Mesenchymal stem cell (in vitro differentiated cells and primary cell): ENCODE measurements at regions not wholly inside any gene's neighbourhood (a gene's known extent, or its start where the extent isn't known, plus 50 kb on each side); places are given as distances from the start of the nearest gene placed in this dataset.

ENCODE experiments used
- DNase-seq: peaks from one replicate; pipeline ENCODE4 v3.0.0-alpha.2; 2013
- H2AFZ ChIP-seq: one replicate; pipeline ENCODE4 v1.6.1; 2013; ENCODE audit warnings: low read depth, mild to moderate bottlenecking, control low read depth, inconsistent platforms, low read length, moderate library complexity
- H2AK5ac ChIP-seq: 2 replicates; pipeline ENCODE4 v1.6.1; 2013; ENCODE audit warnings: low read length, moderate library complexity, mild to moderate bottlenecking, inconsistent platforms; ENCODE audit not compliant: severe bottlenecking
- H2BK120ac ChIP-seq: one replicate; pipeline ENCODE4 v1.6.1; 2013; ENCODE audit warnings: low read depth, mild to moderate bottlenecking, inconsistent platforms, low read length, moderate library complexity
- H2BK12ac ChIP-seq, 2 experiments: one replicate each; pipeline ENCODE4 v1.6.1; 2013; ENCODE audit warnings: inconsistent platforms in 2 of 2, low read length in 2 of 2, mild to moderate bottlenecking in 2 of 2, moderate library complexity in 2 of 2, control low read depth in 1 of 2
- H2BK15ac ChIP-seq: one replicate; pipeline ENCODE4 v1.6.1; 2013; ENCODE audit warnings: mild to moderate bottlenecking, low read depth, inconsistent platforms; ENCODE audit not compliant: poor library complexity, severe bottlenecking
- H2BK5ac ChIP-seq: 2 replicates; pipeline ENCODE4 v1.6.1; 2013; ENCODE audit warnings: low read depth, mild to moderate bottlenecking, low read length, control low read depth, inconsistent platforms; ENCODE audit not compliant: poor library complexity, severe bottlenecking
- H3K14ac ChIP-seq, 2 experiments: one replicate each; pipeline ENCODE4 v1.6.1; 2013; ENCODE audit warnings: inconsistent platforms in 2 of 2, low read length in 2 of 2, control low read depth in 1 of 2, mild to moderate bottlenecking in 1 of 2, moderate library complexity in 1 of 2
- H3K18ac ChIP-seq, 2 experiments: one replicate each; pipeline ENCODE4 v1.6.1; 2013; ENCODE audit warnings: inconsistent platforms in 2 of 2, low read length in 2 of 2, control low read depth in 1 of 2, low read depth in 1 of 2, mild to moderate bottlenecking in 1 of 2
- H3K23ac ChIP-seq, 2 experiments: one replicate each; pipeline ENCODE4 v1.6.1; 2013; ENCODE audit warnings: inconsistent platforms in 2 of 2, low read length in 2 of 2, mild to moderate bottlenecking in 2 of 2, moderate library complexity in 2 of 2, control low read depth in 1 of 2
- H3K27ac ChIP-seq: 2 replicates; pipeline ENCODE4 v1.5.1; 2013; ENCODE audit warnings: mild to moderate bottlenecking, moderate library complexity, low read length, control low read depth, inconsistent platforms; ENCODE audit not compliant: poor library complexity, severe bottlenecking
- H3K27me3 ChIP-seq, 2 experiments: 2 replicates each; pipeline versions ENCODE4 v1.6.1 to v1.7.0; 2013; ENCODE audit warnings: low read length in 2 of 2, mild to moderate bottlenecking in 2 of 2, moderate library complexity in 2 of 2, control low read depth in 1 of 2, inconsistent platforms in 1 of 2; ENCODE audit not compliant: control insufficient read depth in 1 of 2, insufficient read depth in 1 of 2
- H3K36me3 ChIP-seq, 2 experiments: 2 replicates each; pipeline versions ENCODE4 v1.6.1 to v1.7.0; 2013; ENCODE audit warnings: low read length in 2 of 2, control low read depth in 1 of 2, inconsistent platforms in 1 of 2, low read depth in 1 of 2, mild to moderate bottlenecking in 1 of 2; ENCODE audit not compliant: insufficient read depth in 2 of 2, control insufficient read depth in 1 of 2
- H3K4ac ChIP-seq, 2 experiments: one replicate each; pipeline ENCODE4 v1.6.1; 2013; ENCODE audit warnings: inconsistent platforms in 2 of 2, low read length in 2 of 2, mild to moderate bottlenecking in 2 of 2, moderate library complexity in 2 of 2, control low read depth in 1 of 2, low read depth in 1 of 2
- H3K4me1 ChIP-seq: 2 replicates; pipeline ENCODE4 v1.6.1; 2013; ENCODE audit warnings: low read depth, low read length, control low read depth; ENCODE audit not compliant: control insufficient read depth, insufficient read depth
- H3K4me2 ChIP-seq: 2 replicates; pipeline ENCODE4 v1.6.1; 2013; ENCODE audit warnings: low read length, mild to moderate bottlenecking, inconsistent platforms; ENCODE audit not compliant: poor library complexity, severe bottlenecking
- H3K4me3 ChIP-seq, 2 experiments: 2 replicates each; pipeline versions ENCODE4 v1.5.1 to v1.7.0; 2013; ENCODE audit warnings: low read length in 2 of 2, mild to moderate bottlenecking in 2 of 2, control low read depth in 1 of 2, low read depth in 1 of 2; ENCODE audit not compliant: insufficient read depth in 1 of 2
- H3K79me1 ChIP-seq: replicated peaks from 2 replicates; pipeline ENCODE4 v1.6.1; 2013; ENCODE audit warnings: mild to moderate bottlenecking, control low read depth, low read length, inconsistent platforms; ENCODE audit not compliant: poor library complexity, severe bottlenecking
- H3K9ac ChIP-seq: 2 replicates; pipeline ENCODE4 v1.7.0; 2013; ENCODE audit warnings: mild to moderate bottlenecking, low read length, moderate library complexity
- H3K9me3 ChIP-seq: 2 replicates; pipeline ENCODE4 v1.7.0; 2013; ENCODE audit warnings: mild to moderate bottlenecking, low read length; ENCODE audit not compliant: control insufficient read depth
- H4K8ac ChIP-seq: one replicate; pipeline ENCODE4 v1.6.1; 2013; ENCODE audit warnings: inconsistent platforms, mild to moderate bottlenecking, low read length, moderate library complexity
- H4K91ac ChIP-seq: one replicate; pipeline ENCODE4 v1.6.1; 2013; ENCODE audit warnings: mild to moderate bottlenecking, low read length, inconsistent platforms
- WGBS: methylation state at CpG from one replicate; pipeline ENCODE4 v1.1.7; 2013; ENCODE audit warnings: mixed read lengths; 5-methylcytosine and 5-hydroxymethylcytosine counted together

DNA sequence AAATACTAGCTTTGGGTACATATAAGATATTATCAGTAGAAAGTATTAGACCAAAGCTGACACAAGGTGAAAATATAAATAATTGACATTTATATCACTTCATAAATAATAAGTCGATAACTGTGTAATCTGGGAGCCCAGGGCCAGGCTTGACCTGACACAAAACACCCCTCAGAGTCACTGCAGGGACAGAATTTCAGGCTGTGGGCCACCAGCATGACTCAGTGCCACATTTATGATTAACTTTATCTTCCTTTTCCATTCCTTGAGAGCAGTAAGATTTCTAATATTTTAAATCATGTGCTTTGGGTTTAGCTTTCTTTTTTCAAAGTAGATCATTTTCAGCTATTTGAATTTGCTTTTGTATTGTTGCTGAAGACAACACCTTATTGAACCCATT, 102.9 kb upstream of the NFE2L3 start:
- Histone ChIP-seq H3K4ac (no peak overlapping the region), H4K8ac (no peak overlapping the region), H3K27me3 (peaks cover 1 to 8% of the 10 kb centered on the region in 2 experiments), H3K4me3 (no peak overlapping the region), H4K91ac (no peak overlapping the region), H3K9me3 (no peaks in the 10 kb centered on the region), H2BK12ac (no peak overlapping the region), H3K14ac (no peak overlapping the region), H2AFZ (no peak overlapping the region), H2AK5ac (no peak overlapping the region), H3K79me1 (no peaks in the 10 kb centered on the region), H3K9ac (no peak overlapping the region), H3K27ac (no peak overlapping the region), H2BK15ac (no peak overlapping the region), H3K23ac (no peak overlapping the region), H2BK120ac (no peak overlapping the region), H3K36me3 (no peaks in the 10 kb centered on the region), H3K4me1 (no peaks in the 10 kb centered on the region), H2BK5ac (no peak overlapping the region), H3K4me2 (no peak overlapping the region), H3K18ac (no peak overlapping the region)
- no peak for DNase-seq
- 92% methylated on average over 1 of the region's 1 CpG for WGBS

DNA sequence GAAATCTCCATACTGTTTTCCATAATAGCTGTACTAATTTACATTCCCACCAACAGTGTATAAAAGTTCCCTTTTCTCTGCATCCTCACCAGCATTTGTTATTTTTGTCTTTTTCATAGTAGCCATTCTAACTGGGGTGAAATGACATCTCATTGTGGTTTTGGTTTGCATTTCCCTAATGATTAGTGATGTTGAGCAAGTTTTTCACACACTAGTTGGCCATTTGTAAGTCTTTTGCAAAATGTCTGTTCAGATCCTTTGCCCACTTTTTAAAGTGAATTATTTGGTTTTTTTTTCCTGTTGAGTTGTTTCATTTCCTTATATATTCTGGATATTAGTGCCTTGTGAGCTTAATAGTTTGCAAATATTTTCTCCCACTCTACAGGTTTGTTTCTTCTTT, 101.0 kb upstream of the NFE2L3 start:
- Histone ChIP-seq H3K27ac (no peak overlapping the region), H3K36me3 (no peaks in the 10 kb centered on the region), H3K27me3 (peaks cover 0 to 13% of the 10 kb centered on the region in 2 experiments), H2AK5ac (no peak overlapping the region), H2AFZ (no peak overlapping the region), H3K79me1 (no peaks in the 10 kb centered on the region), H3K14ac (no peak overlapping the region), H2BK5ac (no peak overlapping the region), H3K9ac (no peak overlapping the region), H4K91ac (no peak overlapping the region), H2BK12ac (no peak overlapping the region), H3K4me2 (no peak overlapping the region), H3K4me1 (no peaks in the 10 kb centered on the region), H2BK120ac (no peak overlapping the region), H3K9me3 (no peaks in the 10 kb centered on the region), H3K23ac (no peak overlapping the region), H2BK15ac (no peak overlapping the region), H3K18ac (no peak overlapping the region), H3K4me3 (no peak overlapping the region), H4K8ac (no peak overlapping the region), H3K4ac (no peak overlapping the region)
- no peak for DNase-seq

DNA sequence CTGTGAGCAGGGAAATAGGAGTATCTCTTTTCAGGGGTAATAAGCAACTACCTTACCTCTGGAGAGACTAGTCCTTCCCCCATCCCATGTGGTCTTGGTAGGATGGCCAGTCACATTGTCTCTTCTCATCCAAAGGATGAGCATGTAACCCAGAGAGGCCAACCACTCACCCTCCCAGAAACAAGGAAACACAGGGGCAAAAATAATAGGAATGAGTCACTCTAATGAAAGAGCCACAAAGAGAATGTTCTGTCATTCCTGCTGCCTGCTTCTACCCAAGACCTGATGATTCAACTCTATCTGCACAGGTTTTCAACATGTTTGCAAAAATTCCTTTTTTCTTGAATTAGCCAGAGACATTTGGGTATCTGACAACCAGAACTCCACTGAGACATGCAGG, 99.3 kb upstream of the NFE2L3 start:
- no peak for DNase-seq
- Histone ChIP-seq H3K4me2 (no peak overlapping the region), H3K18ac (no peak overlapping the region), H3K14ac (no peak overlapping the region), H2BK5ac (no peak overlapping the region), H3K36me3 (no peaks in the 10 kb centered on the region), H2AK5ac (no peak overlapping the region), H3K4ac (no peak overlapping the region), H2BK120ac (no peak overlapping the region), H2BK15ac (no peak overlapping the region), H3K23ac (no peak overlapping the region), H4K91ac (no peak overlapping the region), H3K27me3 (peaks cover 6 to 11% of the 10 kb centered on the region in 2 experiments), H3K9me3 (no peaks in the 10 kb centered on the region), H3K9ac (no peak overlapping the region), H2BK12ac (no peak overlapping the region), H3K4me1 (no peaks in the 10 kb centered on the region), H2AFZ (no peak overlapping the region), H4K8ac (no peak overlapping the region), H3K79me1 (no peaks in the 10 kb centered on the region), H3K4me3 (no peak overlapping the region), H3K27ac (no peak overlapping the region)

DNA sequence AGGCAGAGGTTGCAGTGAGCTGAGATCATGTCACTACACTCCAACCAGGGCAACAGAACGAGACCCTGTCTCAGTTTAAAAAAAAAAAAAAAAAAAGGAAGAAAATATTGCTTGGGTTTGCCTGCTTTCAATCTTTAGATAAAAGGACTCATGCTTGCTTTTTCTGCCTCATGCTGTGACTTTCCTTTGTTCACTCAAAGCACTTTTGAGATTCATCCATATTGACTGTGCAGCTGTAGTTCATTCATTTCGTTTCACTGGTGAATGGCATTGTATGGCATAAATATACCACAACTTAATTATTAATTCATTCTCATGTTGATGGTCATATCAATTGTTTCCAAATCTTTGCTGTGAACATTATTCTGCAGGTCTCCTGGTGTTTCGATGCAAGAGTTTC, 97.6 kb upstream of the NFE2L3 start:
- no peak overlapping the region for H2BK15ac ChIP-seq
- no peaks in the 10 kb centered on the region for H3K36me3 ChIP-seq
- H2BK120ac ChIP-seq = no peak overlapping the region
- no peak overlapping the region for H3K23ac ChIP-seq
- 94% methylated on average over 1 of the region's 3 CpGs for WGBS
- H2BK12ac ChIP-seq = no peak overlapping the region
- no peak overlapping the region for H2AFZ ChIP-seq
- no peak for DNase-seq
- no peak overlapping the region for H3K4me3 ChIP-seq
- no peak overlapping the region for H3K27ac ChIP-seq
- no peak overlapping the region for H3K9ac ChIP-seq
- H3K4me1 ChIP-seq = no peaks in the 10 kb centered on the region
- no peaks in the 10 kb centered on the region for H3K79me1 ChIP-seq
- H4K8ac ChIP-seq = no peak overlapping the region
- no peak overlapping the region for H4K91ac ChIP-seq
- no peak overlapping the region for H3K18ac ChIP-seq
- peaks cover 12 to 22% of the 10 kb centered on the region in 2 experiments for H3K27me3 ChIP-seq
- H3K14ac ChIP-seq = no peak overlapping the region
- no peak overlapping the region for H3K4ac ChIP-seq
- no peak overlapping the region for H2AK5ac ChIP-seq
- no peak overlapping the region for H3K4me2 ChIP-seq
- H3K9me3 ChIP-seq = no peaks in the 10 kb centered on the region
- H2BK5ac ChIP-seq = no peak overlapping the region
